Transverse colon (tissue), 3 donors: ENCODE measurements at regions not wholly inside any gene's neighbourhood (a gene's known extent, or its start where the extent isn't known, plus 50 kb on each side); places are given as distances from the start of the nearest gene placed in this dataset.

ENCODE experiments used
- CTCF ChIP-seq, 5 experiments: fragments of 200-600 bp in 3 of 5; fragments of 450-650 bp in 2 of 5; sonication (generic) in 3 of 5; IDR thresholded peaks; 1 replicate in 2 of 5; 2 replicates in 3 of 5; pipeline ENCODE4 v1.5.1; 2016 to 2017; ENCODE audit warnings: antibody characterized with exemption in 5 of 5, inconsistent platforms in 3 of 5, mild to moderate bottlenecking in 2 of 5, moderate library complexity in 1 of 5
- EP300 ChIP-seq: sonication (generic); formaldehyde crosslinking; IDR thresholded peaks from one replicate; pipeline ENCODE4 v1.6.1; 2017; ENCODE audit warnings: antibody characterized with exemption, low read depth
- POLR2A ChIP-seq: fragments of 450-650 bp; IDR thresholded peaks from one replicate; pipeline ENCODE4 v1.6.1; 2016; ENCODE audit warnings: antibody characterized with exemption, mild to moderate bottlenecking, moderate library complexity

- TF ChIP-seq CTCF (IDR thresholded peaks at IDR 0.05) (no peak), POLR2A (no peak), EP300 (no peak)
Measured at GRCh38 chr1:198865319-198865718, 226.5 kb downstream of the PTPRC start.
